ENCODE measurements at regions not wholly inside any gene's neighbourhood (a gene's known extent, or its start where the extent isn't known, plus 50 kb on each side); places are given as distances from the start of the nearest gene placed in this dataset.
"Not testable (repeated sequence)": the region's sequence is repeated elsewhere in the genome, so short reads cannot be mapped to it uniquely, and the experiment has no call there.

DNA sequence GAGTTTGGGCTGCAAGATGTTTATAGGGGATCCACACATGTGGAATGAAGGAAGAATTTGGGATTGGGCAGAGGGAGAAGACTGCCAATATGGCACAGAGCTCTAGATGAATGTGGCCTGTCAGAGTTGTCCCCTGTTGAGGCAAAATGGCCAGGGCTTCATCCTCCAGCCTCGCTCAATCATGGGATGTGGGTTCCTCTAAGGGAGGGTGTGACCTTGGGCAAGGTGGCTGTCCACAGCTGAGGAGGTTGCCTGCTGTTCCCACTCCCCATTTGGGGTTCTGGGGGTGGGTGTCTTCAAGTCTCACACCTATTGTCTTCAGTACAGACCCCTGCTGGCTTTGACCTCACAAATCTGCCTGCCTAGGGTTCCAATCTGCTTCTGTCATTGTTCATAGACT, 121.6 kb upstream of the FAM204A start:
- DNase-seq: no peak

DNA sequence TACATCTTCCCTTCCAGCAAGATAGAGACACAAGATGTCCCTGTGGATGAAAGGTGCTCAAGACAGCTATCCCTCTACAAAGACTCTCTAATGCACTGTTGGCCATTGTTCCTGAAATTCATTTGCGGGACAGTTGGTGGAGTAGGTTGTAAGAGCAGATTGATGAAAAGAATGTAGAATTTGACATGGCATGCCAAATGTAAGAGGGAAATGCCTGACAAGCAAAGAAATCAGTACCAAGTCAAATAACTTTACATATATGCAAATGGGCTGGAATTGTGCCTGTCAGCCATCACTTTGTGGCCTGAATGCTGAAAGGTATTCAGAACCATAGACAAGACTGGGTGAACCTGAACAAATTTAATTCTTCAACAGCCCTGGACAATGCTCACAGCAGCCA, 120.3 kb upstream of the FAM204A start:
- no peak for DNase-seq

DNA sequence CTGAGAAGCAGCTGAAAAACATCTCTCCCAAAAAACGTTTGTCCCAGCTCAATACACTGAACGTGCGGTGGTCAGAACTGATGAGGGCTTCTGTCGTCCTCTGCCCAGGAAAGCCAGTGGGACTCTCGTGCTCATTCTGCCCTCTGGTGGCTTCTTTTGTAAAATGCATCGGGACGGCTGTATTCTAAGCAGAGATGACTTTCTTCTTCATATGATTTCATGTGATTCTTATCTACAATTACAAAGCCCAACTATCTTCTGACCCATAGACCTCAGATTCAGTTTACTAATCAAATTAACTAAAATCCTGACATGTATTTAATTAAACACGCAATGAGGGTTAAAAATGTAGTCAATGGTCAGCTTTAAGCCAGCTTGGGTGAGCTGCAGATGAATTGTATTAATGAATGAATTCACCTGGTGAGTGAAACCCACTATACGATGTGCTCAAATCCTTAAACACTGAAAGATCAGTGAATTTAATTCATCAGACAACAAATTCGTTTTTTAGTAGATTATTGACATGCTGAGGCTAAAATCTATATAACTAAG, 117.6 kb upstream of the FAM204A start:
- DNase-seq: peak; percentile 22

DNA sequence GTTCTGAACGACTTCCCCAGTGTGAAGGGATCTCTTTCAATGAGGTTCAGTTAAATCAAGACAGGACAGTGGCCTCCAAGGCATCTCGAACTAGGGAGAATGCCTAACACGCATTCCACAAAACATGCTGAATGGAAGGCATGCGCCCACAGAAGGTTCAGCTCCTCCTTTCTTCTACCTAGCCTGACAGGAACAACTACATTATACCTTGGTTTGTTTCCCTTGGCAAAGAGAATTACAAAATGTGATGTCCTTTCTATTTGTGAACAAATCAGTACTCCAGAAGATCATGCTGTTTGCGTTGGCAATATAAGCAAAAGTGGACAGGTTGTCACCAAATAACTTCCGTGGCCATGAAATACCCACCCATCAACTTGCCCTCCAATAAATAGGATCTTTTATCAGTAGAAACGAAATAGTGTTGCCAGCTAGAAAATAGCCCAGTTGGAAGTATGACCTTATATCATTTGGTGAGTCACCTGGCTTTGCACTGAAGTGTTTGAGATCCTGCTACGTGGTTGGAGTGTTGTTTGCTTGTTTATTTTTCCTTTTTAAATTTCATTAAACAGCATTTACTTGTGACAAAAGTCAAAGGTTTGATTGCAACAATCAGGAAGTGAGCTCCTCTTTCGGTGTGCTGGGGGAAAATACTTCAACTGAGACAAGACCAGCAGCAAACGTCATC, 117.0 kb upstream of the FAM204A start:
- no peak for DNase-seq

DNA sequence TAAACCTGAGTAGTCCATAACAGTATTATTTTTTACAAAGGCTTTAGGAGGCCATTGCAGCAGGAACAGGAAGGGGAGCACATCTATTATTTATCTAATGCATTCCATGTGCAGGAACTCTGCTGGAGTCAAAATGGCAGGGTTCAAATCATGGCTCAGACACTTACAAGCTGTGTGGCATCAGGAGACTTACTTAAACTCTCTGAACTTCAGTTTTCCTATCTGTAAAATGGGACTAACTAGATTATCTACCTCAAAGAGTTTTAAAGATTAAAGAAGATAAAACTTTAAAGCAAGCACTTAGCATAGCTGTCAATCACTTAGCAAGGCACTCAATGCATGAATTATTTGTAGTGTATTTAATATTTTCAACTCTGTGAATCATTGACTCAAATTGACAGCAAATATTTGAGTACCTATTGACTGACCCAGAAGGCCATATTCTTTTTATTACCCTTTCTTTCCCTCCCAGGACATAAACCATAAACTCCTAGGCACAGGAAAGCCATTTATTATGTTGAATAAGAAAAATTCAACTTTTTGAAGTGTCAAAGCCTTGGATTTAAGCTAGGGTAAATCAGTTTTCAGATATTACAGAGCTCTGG, 115.8 kb upstream of the FAM204A start:
- DNase-seq: no peak

DNA sequence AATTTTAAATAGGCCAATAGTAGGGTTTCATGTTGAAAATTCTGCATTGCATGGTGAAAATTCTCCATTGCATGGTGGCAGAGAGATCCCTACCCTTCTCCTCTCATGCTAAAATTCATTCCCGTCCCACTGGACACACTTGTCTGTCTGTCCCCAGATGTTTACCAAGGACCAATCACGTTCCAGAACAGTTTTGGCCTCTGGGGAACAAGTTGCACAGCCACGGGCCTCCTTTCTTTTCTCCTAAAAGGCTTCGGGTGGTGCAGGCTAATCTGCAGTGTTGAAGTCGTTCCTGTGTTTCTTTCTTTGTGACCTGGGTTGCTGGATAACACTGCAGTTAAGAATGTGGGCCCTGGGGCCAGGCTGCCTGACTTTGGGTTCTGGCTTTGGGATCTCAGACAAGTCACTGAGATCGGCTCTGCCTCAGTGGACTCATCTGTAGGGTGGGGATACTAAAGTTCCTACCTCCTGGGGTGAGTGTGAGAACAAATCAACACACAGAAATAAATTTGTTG, 113.1 kb upstream of the FAM204A start:
- DNase-seq: no peak

DNA sequence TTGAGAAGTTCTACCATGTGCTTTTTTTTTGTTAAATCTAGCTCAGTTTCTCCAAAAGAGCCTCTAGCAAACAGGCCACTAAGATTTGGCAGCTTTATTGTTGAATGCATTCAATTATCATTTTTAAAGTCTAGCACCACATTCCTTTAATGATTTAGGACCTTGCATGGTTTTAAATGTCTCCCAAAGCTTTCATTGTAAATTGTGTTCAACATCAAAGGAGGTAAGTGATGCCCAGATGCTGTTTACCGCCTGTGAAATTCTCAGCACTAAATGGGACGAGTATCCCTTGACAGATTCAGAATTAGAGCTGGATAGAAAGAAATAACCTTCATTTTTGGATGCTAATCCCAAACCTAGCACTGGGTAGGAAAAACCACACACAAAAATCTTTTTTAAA, 112.1 kb upstream of the FAM204A start:
- no peak for DNase-seq

DNA sequence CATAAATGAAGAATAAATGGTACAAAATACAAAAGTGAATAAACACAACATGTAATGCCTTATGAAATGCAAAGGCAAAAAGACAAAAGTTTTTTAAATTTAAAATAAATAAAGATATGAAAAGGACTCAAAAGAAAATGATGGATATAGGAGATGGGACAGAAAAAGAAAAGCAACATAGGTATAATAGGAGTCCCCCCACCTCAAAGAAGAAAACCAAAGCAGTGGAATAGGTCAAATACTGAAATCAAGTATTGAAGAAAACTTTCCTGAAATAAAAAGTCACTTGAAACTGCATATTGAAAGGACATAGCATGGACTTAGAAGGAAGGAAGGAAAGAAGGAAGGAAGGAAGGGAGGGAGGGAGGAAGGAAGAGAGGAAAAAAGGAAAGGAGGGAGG, 110.0 kb upstream of the FAM204A start:
- no peak for DNase-seq

DNA sequence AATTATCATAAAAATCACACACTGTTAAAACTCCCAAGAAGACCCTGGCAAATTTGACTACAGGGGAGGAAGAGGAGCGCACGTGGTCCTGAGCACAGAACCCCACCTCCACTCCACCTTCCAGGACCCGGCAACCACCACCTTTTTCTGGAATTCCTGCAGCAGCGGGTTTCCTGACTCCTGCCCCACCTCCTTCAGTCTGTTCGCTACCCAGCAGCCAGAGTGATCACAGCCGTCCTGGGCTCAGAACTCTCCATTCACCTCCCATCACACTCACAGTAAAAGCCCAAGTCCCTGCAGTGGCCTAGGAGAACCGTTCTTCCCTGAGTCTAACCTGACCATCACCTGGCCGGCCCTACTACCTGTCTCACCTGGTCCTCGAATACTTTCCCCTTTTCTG, 107.4 kb upstream of the FAM204A start:
- no peak for DNase-seq

DNA sequence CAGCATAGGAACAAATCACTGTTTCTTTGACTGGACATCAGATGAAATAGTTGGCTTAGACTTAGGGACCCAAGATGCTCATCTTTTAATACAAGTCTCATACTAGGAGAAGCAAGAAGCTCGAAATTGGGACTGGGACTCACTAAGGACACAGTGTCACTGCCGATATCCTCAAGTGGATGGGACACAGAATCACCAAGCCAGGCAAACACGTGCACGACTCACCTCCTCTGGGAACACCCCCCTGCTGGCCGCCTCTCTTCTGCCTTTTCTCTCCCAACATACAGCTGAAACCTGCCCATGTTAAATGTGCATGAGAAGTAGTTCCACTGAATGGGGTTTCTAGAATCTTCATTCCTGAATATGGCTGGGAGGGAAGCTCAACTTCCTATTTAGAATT, 106.6 kb upstream of the FAM204A start:
- DNase-seq: no peak

DNA sequence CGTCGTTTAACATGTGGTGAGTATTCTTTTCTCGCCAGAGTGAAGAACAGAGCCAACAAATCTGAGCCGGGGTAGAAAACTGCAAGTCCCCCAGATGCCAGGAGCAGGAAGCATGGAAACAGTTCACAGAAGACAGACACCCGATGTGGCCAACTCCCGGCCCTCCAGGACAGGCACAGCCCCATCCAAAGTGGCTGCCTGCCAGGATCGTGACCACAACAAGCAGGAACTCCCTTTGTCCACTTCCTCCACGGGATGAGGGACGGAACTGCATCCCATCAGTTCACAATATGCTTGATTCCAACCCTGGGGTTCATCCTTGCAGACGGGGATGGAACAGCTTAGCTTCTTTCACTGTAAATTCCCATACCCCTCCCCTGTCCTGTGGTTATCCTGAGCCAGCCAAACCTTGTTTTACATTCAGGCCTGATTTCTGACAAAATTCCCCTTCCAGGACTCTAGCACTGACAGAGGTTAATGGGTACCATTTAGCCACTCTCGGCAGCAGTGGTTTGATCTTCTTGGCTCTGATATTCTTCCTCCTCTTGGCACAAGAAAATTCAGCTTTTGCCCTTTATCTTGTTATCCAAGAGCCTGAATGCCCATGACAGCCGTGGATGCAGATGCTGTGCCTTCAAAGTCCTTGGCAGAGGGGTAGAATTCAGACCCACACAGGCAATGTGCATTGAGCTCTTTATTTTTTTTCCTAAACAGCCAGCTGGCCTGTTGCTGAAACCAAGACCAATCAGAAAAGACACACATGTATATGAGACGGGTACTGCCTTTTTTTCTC, 105.5 kb upstream of the FAM204A start:
- no peak for DNase-seq

DNA sequence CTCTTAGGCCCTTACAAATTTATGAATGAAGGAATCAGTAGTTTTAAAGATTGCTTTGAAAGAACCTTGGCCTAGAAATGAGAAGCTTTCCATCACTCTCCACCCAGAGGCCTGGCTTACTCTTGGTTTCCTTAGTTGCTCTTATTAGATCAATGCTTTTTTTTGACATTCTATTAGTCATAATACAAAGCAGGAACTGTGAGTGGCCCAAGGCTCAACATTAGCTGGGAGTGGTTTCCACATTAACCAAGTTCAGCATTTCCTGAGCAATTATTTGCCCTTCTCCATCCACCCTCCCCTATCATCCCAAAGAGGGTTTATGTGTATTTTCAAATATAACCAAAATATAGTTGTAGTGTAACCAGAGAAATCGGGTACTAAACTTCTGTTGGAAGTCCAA, 103.4 kb upstream of the FAM204A start:
- no peak for DNase-seq

DNA sequence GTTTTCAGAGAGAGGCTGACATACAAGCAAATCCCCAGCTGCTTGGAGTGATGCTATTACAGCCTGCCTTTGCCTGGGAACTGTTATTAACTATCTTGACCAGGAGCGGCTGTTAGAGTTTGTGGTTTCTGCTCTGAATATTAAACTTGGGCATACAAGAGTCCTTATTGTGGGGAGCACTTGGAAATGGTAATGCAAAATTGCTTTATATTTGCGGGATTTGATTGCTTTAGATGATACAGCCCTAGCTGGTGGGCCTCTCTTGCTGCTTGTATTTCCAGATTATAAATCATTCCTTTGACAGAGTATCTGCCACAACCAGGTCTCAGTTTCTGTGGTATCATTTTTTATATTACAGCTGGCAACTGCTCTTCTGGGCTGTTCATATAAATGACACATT, 101.9 kb upstream of the FAM204A start:
- DNase-seq: no peak

DNA sequence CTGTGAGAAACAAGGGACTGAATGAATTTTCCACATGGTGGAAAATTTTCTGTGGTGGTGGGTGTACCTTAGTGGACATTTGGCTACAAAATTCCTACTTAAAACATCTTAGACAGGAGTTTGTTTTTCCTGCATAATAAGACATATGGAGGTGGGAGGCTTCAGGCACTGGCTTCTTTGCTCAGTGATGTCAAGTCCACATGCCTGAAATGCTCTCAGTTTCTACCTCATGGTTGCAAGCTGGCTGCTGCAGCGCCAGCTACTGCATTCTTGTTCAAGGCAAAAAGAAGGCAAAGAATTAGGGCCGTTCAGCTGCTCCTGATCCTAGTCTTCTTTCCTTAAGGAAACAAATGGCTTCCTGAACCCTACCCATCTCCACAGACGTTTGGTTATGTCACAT, 99.9 kb upstream of the FAM204A start:
- no peak for DNase-seq

DNA sequence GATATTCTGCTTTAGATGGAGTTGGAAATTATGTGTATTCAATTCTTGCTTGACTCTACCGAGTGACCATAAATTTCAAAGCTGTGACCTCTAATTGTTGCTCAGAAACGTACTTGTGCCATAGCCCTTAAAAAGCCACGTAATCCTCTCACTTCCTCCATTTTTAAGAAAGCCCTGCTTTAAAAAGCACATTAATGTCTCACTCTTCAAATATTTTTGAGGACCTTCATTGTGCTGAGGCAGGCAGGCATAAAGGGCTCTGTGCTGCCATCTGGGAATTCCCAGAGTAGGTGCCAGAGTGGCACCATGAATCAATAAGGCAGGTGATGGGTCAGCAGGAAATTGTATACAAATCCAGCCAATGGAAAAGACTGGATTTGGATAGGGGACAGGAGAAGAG, 97.7 kb upstream of the FAM204A start:
- peak; percentile 3 for DNase-seq

DNA sequence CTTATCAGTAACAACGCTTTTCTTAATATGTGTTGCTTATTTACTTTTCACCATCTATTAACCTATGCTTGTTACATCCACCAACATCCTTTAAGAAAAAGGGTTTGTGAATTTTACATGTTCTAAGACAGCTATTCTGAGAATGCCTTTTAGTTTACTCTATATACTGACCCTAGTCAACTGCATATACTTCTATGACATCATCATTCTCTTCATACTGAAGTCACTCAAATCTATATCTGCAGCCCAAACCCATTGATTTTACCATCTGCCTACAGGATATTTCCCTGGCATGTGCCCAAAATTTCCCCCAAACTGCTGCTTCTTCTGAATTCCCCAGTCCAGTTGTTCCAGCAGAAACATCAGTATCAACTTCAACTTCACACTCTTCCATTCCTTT, 94.6 kb upstream of the FAM204A start:
- no peak for DNase-seq

DNA sequence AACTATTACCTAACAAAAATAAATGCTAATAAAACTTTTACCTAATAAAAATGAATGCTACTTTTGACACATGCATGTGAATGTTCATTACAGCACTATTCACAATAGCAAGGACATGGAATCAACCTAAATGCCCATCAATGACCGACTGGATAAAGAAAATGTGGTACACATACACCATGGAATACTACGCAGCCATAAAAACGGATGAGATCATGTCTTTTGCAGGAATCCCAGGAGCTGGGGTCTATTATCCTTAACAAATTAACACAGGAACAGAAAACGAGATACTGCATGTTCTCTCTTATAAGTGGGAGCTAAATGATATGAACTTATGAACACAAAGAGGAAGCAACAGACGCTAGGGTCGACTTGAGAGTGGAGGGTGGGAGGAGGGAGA, 88.1 kb upstream of the FAM204A start:
- no peak for DNase-seq

DNA sequence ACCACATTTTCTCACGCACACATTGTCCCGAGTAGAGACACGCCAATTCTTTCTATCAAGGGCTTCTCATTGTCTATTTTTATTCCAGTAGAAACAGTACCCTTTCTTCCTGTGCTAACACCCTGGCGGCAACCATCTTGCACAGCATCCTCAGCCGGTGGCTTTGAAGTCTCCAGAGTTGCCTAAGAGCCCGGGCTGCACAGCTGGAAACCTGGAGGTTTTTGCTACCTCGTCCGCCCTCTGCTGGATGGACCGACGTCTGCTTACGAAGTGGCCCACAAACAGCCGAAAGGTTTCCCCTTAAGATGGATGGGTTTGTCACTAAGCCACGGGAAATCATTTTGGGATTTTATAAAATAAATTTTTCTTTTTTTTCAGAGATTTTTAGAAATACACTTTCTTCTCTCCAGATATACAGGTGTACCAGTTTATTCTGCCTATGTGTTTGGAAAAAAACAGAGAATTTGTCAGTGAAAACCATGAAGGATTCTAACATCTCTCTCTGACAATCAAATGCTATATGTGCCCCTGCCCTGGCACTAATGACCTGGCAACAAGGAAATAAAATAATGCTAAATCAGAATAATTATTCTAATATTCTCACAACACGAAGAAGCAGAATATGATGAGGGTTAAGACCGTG, 81.8 kb upstream of the FAM204A start:
- peak; percentile 57 for DNase-seq

DNA sequence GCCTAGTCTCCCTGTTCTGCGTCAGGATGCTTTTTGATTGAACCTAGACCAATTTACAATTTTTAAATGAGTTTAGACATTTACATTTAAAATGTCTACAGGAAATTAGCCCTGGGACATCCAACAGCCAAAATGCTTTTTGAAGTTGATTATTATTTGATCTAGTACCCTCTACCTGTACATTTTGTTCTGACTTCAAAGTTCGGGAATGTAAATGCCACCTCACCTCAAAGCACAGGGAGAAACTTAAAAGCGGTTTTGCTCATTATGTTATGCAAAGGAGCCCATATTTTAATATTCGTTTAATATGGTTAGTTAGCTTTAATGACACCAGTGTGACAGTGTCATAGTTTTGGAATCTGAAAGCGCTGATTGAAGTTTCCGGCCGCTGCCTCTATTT, 80.1 kb upstream of the FAM204A start:
- no peak for DNase-seq

DNA sequence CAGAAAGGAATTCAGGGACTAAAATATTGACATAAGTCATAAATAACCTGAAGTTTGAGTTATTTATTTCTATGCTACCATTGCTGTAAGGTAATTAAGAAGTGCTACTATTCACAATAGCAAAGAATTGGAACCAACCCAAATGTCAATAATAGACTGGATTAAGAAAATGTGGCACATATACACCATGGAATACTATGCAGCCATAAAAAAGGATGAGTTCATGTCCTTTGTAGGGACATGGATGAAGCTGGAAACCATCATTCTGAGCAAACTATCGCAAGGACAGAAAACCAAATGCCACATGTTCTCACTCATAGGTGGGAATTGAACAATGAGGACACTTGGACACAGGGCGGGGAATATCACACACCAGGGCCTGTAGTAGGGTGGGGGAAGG, 77.9 kb upstream of the FAM204A start:
- DNase-seq: not testable (repeated sequence)

DNA sequence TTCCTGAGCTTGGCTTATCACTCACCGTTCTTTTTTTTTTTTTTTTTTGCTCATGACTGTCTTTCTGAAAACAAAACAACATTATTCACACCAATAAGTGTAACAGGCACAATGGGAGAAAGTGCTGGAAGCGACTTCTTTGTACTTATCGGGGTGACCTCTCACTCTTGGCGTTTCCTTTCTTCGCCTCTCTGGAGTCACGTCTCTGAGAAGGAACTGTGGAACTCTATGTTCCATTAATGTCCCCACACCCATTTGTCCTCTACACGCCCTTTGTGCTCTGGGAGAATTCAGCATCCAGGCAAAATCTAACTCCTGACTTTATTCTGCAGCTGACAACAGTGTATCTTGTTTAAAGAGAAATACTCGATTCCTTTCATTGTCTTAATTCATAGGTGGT, 70.8 kb upstream of the FAM204A start:
- DNase-seq: no peak

DNA sequence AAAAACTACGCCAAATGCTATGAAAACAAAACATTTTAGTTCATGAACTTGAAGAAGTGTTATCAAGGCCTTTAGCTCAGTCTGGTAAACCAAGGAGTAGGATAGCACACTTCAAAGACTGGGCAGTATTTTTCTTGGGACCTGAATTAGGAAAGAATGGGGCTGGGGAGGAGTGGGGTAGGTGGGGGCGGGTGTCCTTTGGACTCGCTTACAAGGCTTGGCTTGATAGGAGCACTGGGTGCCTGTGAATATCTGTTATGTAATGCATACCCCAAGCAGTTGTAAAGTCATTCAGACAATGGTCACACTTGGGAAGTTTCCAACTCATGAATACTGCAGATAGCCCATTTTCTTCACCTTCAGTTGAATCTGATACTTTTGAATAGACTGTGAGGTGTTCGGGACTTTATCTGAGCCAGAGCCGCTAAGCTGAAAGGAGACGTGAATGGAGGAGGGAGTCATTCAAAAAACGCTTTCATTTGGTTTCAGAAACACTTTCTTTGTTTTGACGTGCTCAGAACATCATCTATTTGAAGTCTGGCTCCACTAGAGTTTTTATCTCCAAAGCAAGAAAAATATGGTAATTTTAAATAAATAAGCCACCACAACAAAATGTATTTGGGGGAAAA, 70.1 kb upstream of the FAM204A start:
- no peak for DNase-seq

DNA sequence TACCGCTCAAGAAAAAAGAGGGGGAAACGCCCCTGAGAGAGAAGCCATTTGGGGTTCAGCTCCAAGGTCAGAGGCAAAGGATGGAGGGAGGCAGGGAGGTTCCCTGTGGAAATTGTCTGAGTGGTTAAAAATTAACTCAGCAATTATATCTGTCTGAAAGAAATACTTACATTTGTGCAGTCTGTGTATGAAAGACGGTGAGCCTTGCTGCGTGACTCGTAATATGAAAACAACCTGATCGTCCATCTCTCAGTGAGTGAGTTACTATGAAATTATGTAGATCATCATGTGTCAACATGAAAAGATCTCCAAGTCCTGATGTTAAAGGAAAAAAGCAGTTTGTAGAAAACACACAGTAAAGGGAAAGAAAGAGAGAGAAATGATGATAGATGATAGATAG, 67.2 kb upstream of the FAM204A start:
- DNase-seq: no peak
